Tibial nerve (tissue), 4 donors: ENCODE measurements at regions not wholly inside any gene's neighbourhood (a gene's known extent, or its start where the extent isn't known, plus 50 kb on each side); places are given as distances from the start of the nearest gene placed in this dataset.

ENCODE experiments used
- EP300 ChIP-seq, 2 donors: sonication (generic); formaldehyde crosslinking; IDR thresholded peaks; one replicate each; pipeline ENCODE4 v1.6.1; 2017; ENCODE audit warnings: antibody characterized with exemption in 2 of 2, mild to moderate bottlenecking in 1 of 2
- POLR2A ChIP-seq, 2 donors: fragments of 450-650 bp; IDR thresholded peaks; one replicate each; pipeline ENCODE4 v1.6.1; 2017; ENCODE audit warnings: antibody characterized with exemption in 2 of 2, mild to moderate bottlenecking in 2 of 2, moderate library complexity in 2 of 2
- TF ChIP-seq, protein P1 (sequence below), 5 experiments: fragments of 200-600 bp in 3 of 5; fragments of 450-650 bp in 2 of 5; sonication (generic) in 3 of 5; IDR thresholded peaks; one replicate each; pipeline ENCODE4 v1.5.1; 2016 to 2019; ENCODE audit warnings: antibody characterized with exemption in 5 of 5, mild to moderate bottlenecking in 3 of 5, moderate library complexity in 2 of 5

GRCh38 chr2:103462712-103463111 lies 700.9 kb downstream of the TMEM182 start:
- TF ChIP-seq, protein P1, sequence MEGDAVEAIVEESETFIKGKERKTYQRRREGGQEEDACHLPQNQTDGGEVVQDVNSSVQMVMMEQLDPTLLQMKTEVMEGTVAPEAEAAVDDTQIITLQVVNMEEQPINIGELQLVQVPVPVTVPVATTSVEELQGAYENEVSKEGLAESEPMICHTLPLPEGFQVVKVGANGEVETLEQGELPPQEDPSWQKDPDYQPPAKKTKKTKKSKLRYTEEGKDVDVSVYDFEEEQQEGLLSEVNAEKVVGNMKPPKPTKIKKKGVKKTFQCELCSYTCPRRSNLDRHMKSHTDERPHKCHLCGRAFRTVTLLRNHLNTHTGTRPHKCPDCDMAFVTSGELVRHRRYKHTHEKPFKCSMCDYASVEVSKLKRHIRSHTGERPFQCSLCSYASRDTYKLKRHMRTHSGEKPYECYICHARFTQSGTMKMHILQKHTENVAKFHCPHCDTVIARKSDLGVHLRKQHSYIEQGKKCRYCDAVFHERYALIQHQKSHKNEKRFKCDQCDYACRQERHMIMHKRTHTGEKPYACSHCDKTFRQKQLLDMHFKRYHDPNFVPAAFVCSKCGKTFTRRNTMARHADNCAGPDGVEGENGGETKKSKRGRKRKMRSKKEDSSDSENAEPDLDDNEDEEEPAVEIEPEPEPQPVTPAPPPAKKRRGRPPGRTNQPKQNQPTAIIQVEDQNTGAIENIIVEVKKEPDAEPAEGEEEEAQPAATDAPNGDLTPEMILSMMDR (IDR thresholded peaks at IDR 0.05): no peak
- TF ChIP-seq POLR2A (IDR thresholded peaks at IDR 0.05) (no peak), EP300 (IDR thresholded peaks at IDR 0.05) (no peak)
